Activated CD4-positive, alpha-beta T cell treated with anti-CD3 and anti-CD28 coated beads, Interleukin-2, amount 50 U/mL, for 1 hour (primary cell): ENCODE measurements at regions not wholly inside any gene's neighbourhood (a gene's known extent, or its start where the extent isn't known, plus 50 kb on each side); places are given as distances from the start of the nearest gene placed in this dataset.

Source experiments
- DNase-seq: peaks from one replicate; pipeline ENCODE4 v3.0.0-alpha.2; 2020

GRCh38 chr13:72093262-72093661 is 226.3 kb upstream of the DACH1 start:
- no peak for DNase-seq

- no peak for DNase-seq
Observed at GRCh38 chr13:72074663-72075062, 207.7 kb upstream of the DACH1 start.

GRCh38 chr13:72072261-72072660 is 205.3 kb upstream of the DACH1 start:
- no peak for DNase-seq

DNA sequence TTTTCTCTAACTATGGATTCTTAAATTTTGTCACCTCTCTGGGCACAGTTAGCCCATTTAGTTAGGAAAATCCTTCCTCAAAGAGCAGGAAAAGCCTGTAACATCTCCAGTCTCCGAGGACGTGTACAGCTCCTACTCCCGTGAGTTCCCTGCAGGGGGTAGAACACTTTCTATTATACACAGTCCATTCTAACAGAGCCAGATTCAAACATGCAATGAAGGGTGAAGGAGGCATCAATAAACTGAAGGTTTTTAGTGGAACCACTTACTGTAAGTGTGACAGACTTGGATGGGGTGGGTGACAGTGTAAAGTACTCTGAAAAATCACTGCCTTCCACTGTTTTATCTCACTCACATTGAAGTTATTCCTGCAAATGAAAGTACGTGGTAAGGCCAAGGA is 204.7 kb upstream of the DACH1 start:
- DNase-seq, result no peak

DNA sequence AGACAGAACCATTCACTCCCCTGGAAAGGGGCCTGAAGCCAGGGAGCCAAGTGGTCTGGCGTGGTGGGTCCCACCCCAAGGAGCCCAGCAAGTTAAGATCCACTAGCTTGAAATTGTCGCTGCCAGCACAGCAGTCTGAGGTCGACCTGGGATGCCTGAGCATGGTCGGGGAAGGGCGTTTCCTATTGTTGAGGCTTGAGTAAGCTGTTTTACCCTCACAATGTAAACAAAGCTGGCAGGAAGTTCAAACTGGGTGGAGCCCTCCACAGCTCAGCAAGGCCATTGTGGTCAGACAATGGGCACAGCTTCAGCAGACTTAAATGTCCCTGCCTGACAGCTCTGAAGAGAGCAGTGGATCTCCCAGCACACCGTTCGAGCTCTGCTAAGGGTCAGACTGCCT is 195.6 kb upstream of the DACH1 start:
- no peak for DNase-seq

DNA sequence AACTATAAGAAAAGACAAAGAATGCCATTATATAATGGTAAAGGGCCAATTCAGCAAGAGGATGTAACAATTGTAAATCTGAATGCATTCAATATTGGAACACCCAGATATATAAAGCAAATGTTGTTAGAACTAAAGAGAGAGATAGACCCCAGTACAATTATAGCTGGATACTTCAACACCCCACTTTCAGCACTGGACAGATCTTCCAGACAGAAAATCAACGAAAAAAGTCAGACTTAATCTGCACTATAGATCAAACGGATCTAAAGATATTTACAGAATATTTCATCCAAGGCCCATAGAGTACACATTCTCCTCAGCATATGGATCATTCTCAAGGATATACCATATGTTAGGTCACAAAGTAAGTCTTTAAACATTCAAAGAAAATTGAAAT is 194.6 kb upstream of the DACH1 start:
- DNase-seq, result no peak

DNA sequence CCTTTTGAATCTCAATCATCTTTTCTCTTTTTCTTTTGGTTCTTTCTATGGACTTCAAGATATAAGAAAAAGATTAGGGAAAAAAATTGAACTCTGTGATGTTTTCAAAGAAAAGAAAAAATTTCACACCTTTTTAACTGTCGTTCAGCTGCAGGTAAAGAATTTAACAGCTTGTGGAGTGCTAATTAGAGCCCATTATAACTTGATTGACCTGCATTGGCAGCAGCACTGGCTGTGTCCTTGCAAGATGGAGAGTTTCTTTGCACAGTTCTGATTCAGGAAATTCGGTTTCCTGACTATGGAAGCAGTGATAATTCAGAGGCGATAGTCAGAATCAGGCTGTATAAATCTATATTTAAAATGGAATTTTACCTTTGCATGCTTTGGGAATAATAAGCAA is 183.2 kb upstream of the DACH1 start:
- no peak for DNase-seq

DNA sequence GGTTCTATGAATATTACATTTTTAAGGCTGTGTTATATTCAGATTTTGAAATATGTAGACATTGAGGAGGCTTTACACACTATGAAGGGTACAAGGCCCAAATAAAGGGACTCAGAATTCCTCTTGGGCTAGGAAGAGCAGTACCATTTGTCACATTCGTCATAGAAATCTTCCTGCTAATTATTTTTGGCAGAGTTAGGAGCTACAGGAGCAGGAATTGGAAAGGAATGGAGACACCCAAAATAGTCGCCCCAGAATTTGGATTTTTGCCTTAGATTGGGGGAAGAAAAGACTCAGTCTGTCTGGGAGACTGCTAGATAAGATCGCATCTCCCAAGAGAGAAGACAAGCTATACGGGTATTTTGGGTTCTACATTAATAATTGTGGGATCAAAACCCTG is 176.4 kb upstream of the DACH1 start:
- no peak for DNase-seq

GRCh38 chr13:72041165-72041564 is 174.2 kb upstream of the DACH1 start:
- DNase-seq, result no peak

DNA sequence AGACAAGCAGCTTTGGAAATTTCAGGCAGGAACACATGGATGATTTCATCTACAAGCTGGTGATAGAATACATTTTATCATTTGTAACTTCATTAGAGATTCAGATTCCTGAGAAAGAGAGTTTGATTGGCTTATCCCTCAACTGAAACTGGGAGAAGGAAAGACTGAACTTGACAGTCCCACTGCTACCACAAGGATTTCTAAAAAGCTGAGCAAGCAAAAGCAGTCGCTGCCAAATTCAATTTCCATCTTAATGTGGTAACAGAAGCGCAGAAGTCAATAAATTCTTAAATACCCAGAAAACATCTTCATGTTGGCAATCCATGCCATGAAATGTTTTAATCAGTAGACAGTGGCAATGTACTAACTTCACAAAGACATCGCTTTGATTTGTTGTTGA is 172.1 kb upstream of the DACH1 start:
- no peak for DNase-seq

DNA sequence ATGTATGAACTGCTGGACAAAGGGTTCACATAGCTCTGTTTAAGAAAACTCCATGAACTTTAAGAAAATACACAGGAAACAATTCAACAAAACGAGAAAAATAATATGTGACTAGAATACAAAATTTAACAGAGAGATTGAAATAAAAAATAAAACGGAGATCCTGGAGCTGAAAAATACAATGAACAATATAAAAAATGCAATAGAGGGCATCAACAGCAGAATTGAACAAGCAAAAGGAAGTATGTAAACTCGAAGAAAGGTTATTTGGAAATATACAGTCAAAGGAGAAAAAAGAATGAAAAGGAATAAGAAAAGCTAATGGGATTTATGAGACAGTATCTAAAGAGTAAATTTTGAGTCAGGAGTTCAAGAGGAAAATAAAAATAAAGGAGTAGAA is 163.0 kb upstream of the DACH1 start:
- no peak for DNase-seq

DNA sequence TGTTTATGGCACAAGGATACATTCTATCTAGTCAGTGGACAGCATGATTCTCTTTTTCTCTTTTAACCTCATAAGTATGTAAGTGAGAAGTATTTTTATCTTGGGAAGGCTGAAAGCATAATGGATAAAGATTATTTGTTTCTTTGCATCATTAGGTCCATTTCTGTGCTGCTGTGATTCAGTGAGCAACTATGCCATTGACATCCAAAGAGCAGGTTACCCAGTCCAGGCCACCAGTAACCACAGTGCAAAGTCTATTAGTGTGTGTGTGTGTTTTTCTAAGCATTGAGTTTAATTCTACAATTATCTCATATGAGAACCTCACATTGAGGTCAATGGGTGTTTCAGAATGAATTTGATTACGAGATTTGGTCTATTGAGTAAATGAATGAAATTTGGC is 158.8 kb upstream of the DACH1 start:
- no peak for DNase-seq

- DNase-seq, result no peak
Observed at GRCh38 chr13:72023895-72024294, 156.9 kb upstream of the DACH1 start.

GRCh38 chr13:72005455-72005854 is 138.5 kb upstream of the DACH1 start:
- no peak for DNase-seq

DNA sequence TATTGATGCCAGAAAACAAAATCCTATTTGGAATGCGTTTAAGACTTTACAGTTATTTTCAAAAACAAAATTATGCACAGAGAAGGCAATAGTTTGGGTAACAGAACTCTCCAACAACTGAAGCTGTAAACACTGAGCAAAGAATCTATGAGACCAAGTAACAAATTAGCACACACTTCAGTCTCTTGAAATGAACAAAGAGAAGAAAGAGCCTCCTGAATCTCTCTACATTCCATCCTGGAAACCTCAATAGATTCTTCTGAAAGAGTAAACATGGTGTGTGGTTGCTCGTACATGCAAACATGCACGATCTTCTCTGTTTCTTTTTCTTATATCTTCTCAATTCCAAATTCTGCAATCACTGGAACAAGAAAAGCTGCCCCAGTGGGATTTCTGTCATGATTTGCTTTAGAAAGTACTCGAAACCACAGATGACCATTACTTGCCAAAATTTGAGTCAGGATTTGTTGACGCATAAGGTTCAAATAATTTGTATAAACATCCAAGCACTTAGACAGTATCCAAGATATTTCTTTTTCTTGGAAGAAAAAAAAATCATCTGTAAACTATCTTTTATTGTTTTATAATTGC is 137.9 kb upstream of the DACH1 start:
- no peak for DNase-seq

- DNase-seq, result no peak
Observed at GRCh38 chr13:72004246-72004645, 137.2 kb upstream of the DACH1 start.

DNA sequence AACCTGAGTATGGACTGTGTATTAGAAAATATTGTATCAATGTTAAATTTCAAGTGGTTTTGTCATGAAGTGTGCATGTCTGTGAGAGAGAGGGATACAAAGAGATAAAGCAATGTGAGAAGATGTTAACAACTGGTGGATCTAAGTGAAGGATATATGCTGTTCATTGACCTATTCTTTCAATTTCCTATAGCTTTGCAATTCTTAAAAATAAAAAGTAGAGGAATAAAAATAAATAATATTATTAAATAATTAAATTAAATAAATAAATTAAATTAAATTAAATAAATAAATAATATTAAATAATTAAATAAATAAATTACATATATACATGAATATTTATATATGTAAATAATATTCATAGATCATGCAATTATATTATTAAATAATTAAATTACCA is 131.2 kb upstream of the DACH1 start:
- DNase-seq, result no peak

DNA sequence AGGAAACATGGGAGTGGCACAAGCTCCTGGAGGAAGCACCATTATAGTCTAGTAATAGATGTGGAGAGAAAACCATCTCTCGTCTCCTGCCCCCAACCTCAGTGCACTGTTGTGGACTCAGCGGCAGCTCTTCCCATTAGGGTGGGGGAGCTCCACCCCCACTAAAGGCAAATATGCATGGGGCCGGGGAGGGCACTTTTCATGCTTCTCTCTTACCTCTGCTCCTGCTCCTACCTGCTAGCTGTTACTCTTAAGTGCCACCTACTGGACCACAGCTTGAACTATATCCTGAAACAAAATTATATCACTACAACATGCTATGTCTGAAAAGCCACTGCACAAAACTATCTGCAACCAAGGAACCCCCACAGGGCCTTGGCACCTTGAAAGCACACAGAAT is 112.6 kb upstream of the DACH1 start:
- DNase-seq, result no peak

- DNase-seq, result no peak
Observed at GRCh38 chr13:71977028-71977427, 110.0 kb upstream of the DACH1 start.

- DNase-seq, result no peak
Observed at GRCh38 chr13:71967990-71968389, 101.0 kb upstream of the DACH1 start.

DNA sequence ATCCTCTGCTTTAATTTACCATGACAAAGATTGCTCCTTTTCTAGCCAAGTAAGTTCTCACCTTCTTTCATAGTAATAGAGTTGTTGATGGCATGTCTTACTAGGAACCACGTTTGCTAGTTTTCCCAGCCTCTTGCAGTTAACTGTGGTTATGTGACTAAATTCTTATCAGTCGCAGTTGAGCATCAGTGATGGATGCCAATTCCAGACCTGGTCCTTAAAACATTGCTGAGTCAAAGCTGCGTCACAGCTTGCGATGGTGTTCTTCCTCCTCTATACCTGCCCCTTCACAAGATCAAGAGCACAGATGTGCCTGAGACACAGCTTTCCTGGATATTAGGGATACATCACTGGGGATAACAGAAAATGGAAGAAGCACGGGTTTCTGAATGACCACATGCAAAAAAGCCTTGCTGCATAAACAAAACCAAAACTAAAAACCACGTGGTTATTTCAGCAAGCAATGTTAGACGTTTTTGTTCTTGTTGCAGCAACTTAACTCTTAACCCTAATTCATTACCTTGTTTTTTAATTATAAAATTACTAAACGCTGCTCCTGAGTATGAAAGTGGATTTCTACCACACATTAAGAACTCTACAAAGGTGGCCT is 97.6 kb upstream of the DACH1 start:
- DNase-seq, result no peak

DNA sequence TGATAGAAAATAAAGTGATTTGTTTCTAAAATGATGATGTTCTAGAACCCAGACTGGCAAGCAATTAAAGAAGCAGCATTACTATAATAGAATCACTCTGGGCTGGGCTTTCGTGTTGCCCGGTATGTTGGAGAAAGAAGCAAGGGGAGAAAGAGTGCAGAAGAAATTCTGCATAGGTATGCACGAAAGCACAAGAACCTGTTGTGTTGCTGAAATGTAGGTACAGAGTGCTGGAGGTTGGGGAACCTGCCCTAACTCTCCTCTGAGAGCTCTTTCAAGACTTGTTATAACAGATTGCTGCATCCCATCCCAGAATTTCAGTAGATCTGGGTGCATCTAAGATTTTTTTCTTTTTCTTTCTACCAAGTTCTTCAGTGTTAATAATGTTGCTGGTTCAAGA is 95.7 kb upstream of the DACH1 start:
- DNase-seq, result no peak

DNA sequence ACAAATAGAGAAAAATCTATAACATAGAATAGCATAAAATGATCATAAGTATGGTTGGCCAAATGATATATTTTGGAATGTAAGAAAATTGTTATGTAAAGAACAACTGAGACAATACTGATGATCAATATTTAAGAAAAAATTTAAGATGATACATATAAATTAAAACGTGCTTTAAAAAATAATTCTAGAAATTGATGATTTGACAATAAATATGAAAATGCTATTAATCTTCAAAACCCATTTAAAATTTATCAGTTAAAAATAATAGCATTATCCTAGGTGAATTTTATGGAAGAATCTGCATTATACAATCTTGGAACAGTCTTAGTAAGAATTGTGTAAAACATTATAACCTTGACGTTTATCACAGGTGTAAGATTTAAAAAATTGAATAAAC is 95.1 kb upstream of the DACH1 start:
- no peak for DNase-seq

GRCh38 chr13:71949441-71949840 is 82.4 kb upstream of the DACH1 start:
- no peak for DNase-seq

GRCh38 chr13:71939186-71939585 is 72.2 kb upstream of the DACH1 start:
- no peak for DNase-seq
